Lung microvascular endothelial cell (primary cell): ENCODE measurements at regions not wholly inside any gene's neighbourhood (a gene's known extent, or its start where the extent isn't known, plus 50 kb on each side); places are given as distances from the start of the nearest gene placed in this dataset.

Experiments
- DNase-seq, 2 donors: peaks; one replicate each; pipeline versions ENCODE4 v3.0.0 to v3.0.0-alpha.2; 2010; ENCODE audit warnings: low read depth in 2 of 2

GRCh38 chr6:2535506-2535905 lies 215.2 kb downstream of the MYLK4 start:
- DNase-seq: no peak

GRCh38 chr6:2534406-2535042 lies 216.2 kb downstream of the MYLK4 start:
- DNase-seq: peak; percentile 24 to 44

- peak in 1 of 2 donors; percentile 41 for DNase-seq
Measured at GRCh38 chr6:2531426-2532215, 219.1 kb downstream of the MYLK4 start.

- DNase-seq: no peak
Measured at GRCh38 chr6:2529211-2529719, 221.5 kb downstream of the MYLK4 start.

GRCh38 chr6:2528156-2528555 lies 222.6 kb downstream of the MYLK4 start:
- no peak for DNase-seq

- no peak for DNase-seq
Measured at GRCh38 chr6:2526766-2527165, 224.0 kb downstream of the MYLK4 start.

GRCh38 chr6:2524090-2524489 lies 226.6 kb downstream of the MYLK4 start:
- peak in 1 of 2 donors; percentile 10 for DNase-seq

- DNase-seq: no peak
Measured at GRCh38 chr6:2523061-2523460, 227.7 kb downstream of the MYLK4 start.

- DNase-seq: peak; percentile 47 to 74
Measured at GRCh38 chr6:2522521-2522920, 228.2 kb downstream of the MYLK4 start.

- DNase-seq: no peak
Measured at GRCh38 chr6:2517855-2518473, 232.8 kb downstream of the MYLK4 start.

GRCh38 chr6:2517401-2517800 lies 233.3 kb downstream of the MYLK4 start:
- no peak for DNase-seq

GRCh38 chr6:2516059-2516458 lies 234.7 kb downstream of the MYLK4 start:
- no peak for DNase-seq

GRCh38 chr6:2514965-2515543 lies 235.7 kb downstream of the MYLK4 start:
- no peak for DNase-seq

- no peak for DNase-seq
Measured at GRCh38 chr6:2512802-2513201, 237.9 kb downstream of the MYLK4 start.

GRCh38 chr6:2510316-2510715 lies 240.4 kb downstream of the MYLK4 start:
- no peak for DNase-seq

GRCh38 chr6:2509711-2510110 lies 241.0 kb downstream of the MYLK4 start:
- no peak for DNase-seq

GRCh38 chr6:2508071-2508470 lies 242.7 kb downstream of the MYLK4 start:
- DNase-seq: no peak

GRCh38 chr6:2507521-2508037 lies 243.1 kb downstream of the MYLK4 start:
- no peak for DNase-seq

GRCh38 chr6:2507016-2507415 lies 243.7 kb downstream of the MYLK4 start:
- no peak for DNase-seq

- no peak for DNase-seq
Measured at GRCh38 chr6:2505624-2506023, 245.1 kb downstream of the MYLK4 start.

GRCh38 chr6:2504495-2505064 lies 246.1 kb downstream of the MYLK4 start:
- no peak for DNase-seq
